GM19193 (cell line): ENCODE measurements at regions not wholly inside any gene's neighbourhood (a gene's known extent, or its start where the extent isn't known, plus 50 kb on each side); places are given as distances from the start of the nearest gene placed in this dataset.

Experiments
- POLR2A ChIP-seq: IDR thresholded peaks from 4 replicates; pipeline ENCODE4 v1.6.1; 2011; ENCODE audit not compliant: insufficient read depth, insufficient read length; ENCODE audit errors: extremely low read depth

DNA sequence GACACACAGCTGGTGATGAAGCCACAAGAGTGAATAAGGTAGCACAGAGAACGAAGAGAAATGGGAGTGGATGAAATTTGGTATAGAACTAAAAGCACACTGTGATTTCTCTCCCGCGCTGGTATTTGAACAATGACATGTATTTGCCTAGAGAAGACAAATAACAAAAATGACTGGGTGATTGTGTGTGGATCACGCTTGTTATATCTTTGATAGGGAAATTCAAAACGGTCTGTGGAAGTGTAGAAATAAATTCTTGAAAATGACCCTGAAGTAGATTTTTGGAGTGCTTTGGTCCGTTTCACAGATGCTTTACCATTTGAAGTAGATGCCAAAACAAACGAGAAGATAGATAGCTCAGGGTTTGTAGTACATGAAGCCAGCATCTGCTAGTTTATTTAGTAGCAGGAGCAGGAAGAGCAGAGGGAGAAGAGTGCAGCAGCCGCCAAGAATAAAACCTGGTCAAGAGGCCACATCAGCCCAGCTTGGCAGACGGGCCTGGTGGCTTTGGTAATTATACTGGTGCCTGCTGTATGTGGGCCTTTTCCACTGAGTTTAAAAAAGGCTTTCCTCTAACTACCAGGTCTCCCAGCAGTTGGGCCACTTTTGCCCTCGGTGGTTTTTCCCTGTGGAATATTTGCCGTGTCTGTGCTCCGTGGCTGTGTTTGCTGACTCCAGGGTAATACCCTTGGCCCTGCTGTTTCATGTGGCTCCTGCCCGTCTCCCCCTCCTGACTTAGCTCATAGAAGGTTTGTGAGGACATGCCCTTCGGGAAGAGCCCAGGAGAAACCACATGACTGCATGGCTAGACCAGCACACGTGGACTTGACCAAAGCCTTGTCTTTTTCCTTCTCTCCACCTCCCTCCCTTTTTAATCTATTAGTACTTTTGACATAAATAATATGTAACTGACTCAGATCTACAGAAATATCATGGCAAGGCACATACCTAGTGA lies 294.0 kb downstream of the SOX4 start:
- TF ChIP-seq POLR2A, result no peak

DNA sequence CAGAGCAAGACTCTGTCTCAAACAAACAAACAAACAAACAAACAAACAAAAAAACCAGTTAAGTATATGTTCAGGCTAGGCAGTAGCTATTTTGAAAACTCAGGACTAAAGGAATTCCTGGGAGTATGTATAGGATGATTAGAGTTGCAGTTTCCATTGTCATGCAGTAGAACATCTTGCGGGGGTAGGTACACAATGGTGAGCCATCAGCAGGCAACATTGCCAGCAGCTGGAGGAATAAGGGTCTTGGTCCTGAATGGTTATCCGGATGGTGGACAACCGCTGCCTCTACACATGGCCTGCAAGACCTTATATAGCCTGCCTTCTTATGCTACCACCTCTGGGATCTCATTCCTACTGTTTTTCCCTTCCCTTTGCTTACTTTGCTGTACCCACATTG lies 297.5 kb downstream of the SOX4 start:
- no peak for TF ChIP-seq POLR2A

DNA sequence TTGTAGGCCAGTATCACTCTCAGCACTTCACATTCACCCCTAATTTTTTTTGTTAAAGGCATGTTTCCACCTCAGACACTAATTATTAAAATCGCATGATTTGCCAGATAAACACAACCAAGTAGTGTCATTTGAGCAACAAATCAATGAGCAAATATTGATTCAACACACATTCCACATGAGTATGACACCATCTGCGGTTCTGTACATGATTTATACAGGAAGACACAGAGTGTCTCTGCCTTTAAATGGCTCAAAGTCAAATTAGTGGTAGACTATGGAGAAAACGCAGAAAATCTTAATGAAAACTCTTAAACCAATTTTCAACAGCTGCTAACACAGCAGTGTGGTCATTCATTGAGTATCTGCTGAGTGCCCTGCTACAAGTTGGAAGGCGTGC lies 300.2 kb downstream of the SOX4 start:
- TF ChIP-seq POLR2A, result no peak

DNA sequence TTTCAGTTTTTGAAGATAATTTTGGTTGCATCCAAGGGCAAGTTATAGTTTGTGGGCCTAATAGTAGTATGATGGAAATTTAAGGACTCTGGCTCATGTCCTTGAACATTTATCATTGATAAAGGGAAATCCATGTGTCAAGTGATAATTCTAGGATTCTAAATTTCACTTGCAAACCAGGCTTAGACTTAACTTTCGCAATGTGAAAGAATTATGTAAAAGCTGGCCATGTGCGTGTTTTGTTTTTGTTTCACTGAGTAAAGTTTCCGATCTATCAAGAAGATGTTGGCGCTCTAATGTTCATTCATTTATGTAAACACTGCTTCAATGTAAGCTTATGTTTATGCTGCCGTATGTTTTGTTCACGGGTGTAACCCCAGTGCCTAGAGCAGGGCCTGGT lies 302.0 kb downstream of the SOX4 start:
- TF ChIP-seq POLR2A, result no peak

DNA sequence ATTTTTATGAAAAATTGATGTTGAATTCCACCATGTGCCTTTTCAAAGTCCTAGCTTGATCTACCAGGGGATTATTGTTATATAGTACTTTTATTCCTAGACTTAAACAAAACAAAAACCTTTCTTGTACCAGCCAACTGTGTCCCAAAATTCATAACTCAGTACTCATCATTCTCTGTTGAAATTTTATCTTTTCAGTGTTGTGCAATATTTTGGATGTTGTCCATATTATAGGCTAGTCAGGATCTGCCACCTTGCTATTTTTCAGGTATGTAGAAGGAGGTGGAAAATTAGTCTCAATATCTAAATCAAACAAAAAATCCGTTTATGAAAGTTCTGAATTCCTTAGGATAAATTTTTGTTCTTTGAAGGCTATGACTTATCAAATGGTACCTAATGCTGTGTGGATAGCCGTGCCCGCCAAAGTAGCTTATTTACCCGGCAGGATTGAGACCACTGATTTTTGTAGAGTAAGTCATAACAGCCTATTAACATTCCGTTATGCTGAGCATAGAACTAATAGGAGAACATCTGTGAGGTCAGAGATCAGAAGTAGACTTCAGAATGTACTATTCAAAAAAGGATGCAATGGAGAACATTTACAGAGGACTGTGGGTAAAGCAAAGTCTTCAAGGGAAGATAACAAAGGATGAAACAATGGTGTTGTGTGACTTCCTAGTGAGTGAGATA lies 304.7 kb downstream of the SOX4 start:
- no peak for TF ChIP-seq POLR2A

DNA sequence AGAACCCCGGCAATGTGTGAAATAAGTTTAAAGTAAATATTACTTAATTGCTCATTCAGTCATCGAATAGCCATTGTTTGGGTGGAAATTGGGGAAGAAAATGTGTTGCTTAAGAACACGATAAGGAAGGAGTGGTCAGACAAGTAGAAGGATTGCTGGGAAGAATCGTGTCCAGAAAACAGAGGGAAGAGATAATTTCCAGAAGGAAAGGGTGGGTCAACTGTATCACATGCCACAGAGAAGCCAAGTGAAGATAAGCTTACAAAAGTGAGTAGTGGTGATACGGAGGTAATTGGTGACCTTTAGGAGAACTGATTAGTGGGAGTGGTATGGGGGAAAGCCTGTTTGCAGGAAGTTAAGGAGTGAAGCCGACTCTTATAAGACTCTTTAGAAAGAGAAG lies 306.2 kb downstream of the SOX4 start:
- TF ChIP-seq POLR2A, result no peak

DNA sequence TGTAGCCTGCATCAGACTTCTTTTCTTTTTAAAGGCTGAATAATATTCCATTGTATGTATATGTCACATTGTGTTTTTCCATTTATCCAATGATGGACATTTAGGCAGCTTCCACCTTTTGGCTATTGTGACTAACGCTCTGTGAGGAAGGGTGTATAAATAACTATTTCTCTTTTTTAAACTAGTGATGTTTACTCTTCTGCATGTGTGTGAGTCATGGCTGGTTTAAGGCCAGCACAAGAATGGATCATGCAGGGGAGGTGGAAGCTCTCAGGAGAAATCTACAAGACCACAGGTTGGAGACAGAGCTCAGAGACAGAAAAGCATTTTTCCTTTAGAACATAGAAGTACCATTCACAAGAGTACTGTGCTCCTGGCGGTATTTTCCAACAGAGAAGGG lies 307.2 kb downstream of the SOX4 start:
- no peak for TF ChIP-seq POLR2A

DNA sequence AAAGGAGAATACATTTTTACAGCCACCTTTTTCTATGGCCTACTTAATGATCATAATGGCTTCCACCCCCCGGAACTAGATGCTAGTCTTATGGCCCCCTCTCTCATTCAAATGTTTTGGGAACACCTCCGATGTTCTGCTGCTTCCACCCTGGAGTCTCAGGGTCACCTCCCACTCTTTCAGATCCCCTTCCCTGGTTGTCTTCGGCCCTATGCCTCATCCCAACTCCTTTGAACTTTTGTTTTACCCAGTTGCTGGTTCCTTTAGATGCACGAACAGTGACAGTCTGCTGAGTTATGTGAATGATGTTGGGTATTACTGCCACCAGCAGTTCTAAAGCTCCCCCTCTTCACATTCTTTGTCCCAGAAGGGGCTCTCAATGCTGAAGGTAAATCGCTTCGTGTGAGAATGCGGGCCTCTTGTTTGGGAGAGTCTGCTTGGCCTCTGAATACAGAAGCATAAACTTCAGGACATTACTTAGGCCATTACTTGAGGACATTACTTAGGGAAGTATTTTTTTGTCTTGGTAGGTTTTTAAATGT lies 309.1 kb downstream of the SOX4 start:
- no peak for TF ChIP-seq POLR2A

DNA sequence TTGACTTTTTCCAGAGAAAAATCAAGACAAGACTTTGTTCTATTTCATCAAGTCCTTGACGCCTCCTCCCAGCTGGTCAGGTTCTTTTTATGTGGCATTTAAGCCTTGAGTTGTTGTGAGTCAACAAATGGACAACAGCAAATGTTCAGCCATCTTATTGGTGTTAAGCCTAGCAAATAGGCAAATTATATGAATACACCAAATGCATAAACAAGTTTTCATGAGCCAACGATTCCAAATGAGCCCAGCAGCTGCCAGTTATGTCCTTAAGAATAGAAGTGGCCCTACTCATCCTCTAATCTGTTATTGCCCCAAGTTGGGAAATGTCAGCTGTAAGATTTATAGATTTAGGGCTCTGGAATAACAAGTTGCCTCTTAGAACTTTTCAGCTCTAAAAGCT lies 312.0 kb downstream of the SOX4 start:
- TF ChIP-seq POLR2A, result no peak

DNA sequence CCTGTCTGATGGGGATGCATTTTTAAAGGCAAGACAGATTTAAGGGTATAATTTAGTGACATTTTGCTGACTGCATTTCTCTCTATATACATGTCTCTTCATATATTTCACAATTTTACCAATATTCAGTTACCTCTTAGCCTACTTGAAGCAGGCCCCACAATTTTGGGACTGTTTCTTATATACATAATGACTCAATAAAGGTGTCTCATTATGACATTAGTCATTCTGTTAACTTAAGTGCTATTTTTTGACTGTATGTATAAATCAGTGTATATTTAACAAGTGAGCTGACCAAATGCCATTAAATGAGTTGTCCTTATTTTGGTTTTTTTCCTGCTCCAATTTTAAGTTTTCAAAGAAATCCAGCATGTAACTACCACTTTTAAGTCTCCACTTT lies 313.3 kb downstream of the SOX4 start:
- TF ChIP-seq POLR2A, result no peak

DNA sequence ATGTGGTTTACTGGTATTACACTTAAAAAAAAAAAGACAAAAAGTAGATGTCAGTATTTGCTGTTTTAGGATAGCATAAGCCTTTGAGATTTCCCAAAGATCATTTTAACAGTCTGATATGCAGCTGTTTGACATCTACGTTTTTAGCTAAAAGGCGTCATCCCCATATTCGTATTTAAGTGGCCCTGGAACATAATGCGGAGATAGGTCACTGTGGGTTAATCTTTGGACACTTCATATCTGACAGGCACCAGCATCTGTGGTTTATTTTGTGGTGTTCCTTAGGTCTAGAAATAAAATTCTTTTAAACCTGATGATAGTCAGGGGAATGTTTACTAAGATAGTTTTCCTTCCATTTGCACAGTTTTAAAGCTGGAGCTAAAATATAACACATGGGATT lies 313.7 kb downstream of the SOX4 start:
- TF ChIP-seq POLR2A, result no peak

DNA sequence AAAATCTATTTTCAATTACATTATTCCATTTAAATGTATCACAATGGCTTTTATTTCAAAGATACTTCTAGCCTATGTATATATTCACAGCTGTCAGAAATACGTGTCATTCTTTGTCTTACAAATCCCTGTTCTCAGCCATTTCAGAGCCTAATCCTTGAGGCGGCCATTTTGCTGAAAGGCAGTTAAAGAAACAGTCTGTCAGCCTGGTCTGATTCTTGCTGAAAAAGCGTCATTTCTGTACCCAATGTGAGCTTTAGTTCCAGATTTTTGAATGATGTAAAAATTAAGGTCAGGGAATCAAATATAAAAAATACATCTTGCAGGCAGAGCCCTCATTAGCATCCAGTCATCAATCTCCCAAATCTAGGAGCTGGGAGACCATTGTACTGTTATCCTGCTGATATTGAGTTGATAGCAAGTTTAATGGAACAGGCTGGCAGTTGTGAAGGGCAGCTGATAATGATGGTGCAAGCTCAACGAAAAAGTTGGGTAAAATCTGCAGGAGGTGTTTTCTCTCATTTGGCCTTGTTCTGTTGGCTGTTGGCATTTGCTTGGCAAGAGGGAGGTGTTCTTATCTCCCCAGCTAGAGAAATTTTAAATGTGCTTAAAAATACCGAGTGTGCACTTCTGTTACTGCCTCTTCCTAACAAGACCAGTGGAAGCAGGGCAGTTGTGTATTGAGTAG lies 314.8 kb downstream of the SOX4 start:
- TF ChIP-seq POLR2A, result no peak

DNA sequence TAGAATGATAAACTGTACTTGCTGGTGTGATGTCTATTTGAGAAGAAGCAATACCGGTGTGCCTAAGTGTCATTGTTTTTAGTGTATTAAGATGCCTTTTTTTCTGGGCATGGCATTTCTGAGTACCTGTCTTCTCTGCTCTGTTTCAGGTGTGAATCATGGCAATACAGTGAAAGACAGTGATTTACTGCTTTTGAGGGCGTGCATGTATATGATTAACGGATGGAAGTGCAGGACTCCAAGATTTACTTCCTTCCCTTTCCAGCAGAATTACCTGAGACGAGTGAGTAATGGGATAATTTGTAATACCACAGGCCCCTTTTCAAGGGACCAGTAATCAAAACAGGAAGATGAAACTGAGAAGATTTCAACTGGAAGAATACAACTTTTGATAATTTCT lies 315.8 kb downstream of the SOX4 start:
- TF ChIP-seq POLR2A, result no peak

DNA sequence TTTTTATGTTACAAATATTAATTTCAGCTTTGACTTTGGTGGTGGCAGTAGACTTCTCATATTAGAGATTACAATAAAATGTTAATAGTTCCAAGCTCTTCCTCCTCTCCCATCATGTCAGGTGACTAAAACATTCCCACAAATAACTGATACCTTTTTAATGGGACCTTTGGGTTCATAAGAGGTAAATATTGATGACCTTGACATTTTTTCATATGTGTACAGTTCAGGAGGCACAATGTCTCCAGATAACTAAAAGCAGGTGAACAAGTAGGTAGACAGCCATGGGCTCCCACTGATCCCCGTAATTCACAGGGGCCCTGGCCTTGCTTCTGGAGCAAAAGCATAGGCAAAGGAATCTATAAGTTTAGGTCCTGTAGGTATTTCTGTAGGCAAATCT lies 317.7 kb downstream of the SOX4 start:
- TF ChIP-seq POLR2A, result no peak

DNA sequence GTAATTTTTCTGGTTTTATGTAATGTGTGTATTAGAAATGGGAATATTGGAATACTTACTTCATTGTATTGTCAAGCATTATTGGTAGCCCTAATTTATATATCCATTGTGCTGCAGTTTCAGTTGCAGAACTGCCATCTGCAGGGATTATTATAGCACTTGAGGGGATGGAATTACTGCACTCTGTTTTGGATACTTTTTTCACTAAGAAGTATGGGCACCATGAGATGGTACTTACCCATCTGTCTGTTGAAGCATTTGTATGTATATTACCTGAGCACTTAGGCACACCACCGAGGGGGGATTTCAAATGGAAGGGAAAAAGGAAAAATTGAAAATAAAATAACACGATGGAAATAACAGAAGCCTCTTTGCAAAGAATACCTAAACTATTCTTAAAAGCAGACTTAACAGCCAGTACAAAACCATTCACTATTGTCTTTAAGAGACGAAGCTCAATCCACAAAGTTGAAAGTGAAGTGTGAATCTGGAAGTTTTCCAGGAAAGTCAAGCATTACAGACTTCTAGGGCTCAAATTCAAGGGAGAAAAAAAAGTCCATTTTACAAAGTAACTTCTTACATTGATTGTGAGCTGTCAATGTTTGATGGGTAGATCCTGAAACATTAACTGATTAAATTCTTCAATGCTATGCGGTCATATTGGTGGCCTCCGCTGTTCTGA lies 318.7 kb downstream of the SOX4 start:
- TF ChIP-seq POLR2A, result no peak
